Lower leg skin (tissue), 4 donors: ENCODE measurements at regions not wholly inside any gene's neighbourhood (a gene's known extent, or its start where the extent isn't known, plus 50 kb on each side); places are given as distances from the start of the nearest gene placed in this dataset.
A peak's percentile ranks its signal among the peaks of the same experiment; 100 is the strongest.

Experiments
- DNase-seq, 2 donors: peaks; one replicate each; pipeline ENCODE4 v3.0.0-alpha.2; 2019; ENCODE audit warnings: low spot score in 2 of 2
- H3K4me3 ChIP-seq: fragments of 200-600 bp; sonication (generic); 2 replicates; pipeline ENCODE4 v1.5.1; 2017; ENCODE audit warnings: mild to moderate bottlenecking, low read depth; ENCODE audit not compliant: poor library complexity, severe bottlenecking
- CTCF ChIP-seq, 3 donors: fragments of 450-650 bp; IDR thresholded peaks; one replicate each; pipeline ENCODE4 v1.5.1; 2016; ENCODE audit warnings: antibody characterized with exemption in 3 of 3, mild to moderate bottlenecking in 3 of 3, moderate library complexity in 2 of 3
- POLR2A ChIP-seq, 2 donors: fragments of 450-650 bp; IDR thresholded peaks; one replicate each; pipeline ENCODE4 v1.6.1; 2016 to 2017; ENCODE audit warnings: antibody characterized with exemption in 2 of 2, mild to moderate bottlenecking in 1 of 2, moderate library complexity in 1 of 2
- WGBS, 2 donors: methylation state at CpG; one replicate each; pipeline ENCODE4 v1.1.5; 2018; 5-methylcytosine and 5-hydroxymethylcytosine counted together
- intact Hi-C: fragments of 100-400 bp; cut with DNase I; formaldehyde crosslinking; loops from one replicate; pipeline ENCODE4 v1.15.0; 2023; ENCODE audit warnings: low total_unique reads

- peak in 1 of 2 donors; percentile 76 for DNase-seq
- intact Hi-C loops: no loop called here
- TF ChIP-seq POLR2A (IDR thresholded peaks at IDR 0.05): no peak
- no peak for TF ChIP-seq CTCF (IDR thresholded peaks at IDR 0.05)
- no peak overlapping the region for H3K4me3 ChIP-seq
- 90% methylated on average over 7 of the region's 7 CpGs for WGBS, 2 donors
These were observed 295.0 kb downstream of the TCERG1L start for GRCh38 chr10:131016556-131016955.

- 85 to 93% methylated on average over 9 of the region's 9 CpGs for WGBS, 2 donors
- DNase-seq: peak in 1 of 2 donors; percentile 70
These were observed 293.8 kb downstream of the TCERG1L start for GRCh38 chr10:131017566-131018285.

GRCh38 chr10:131018886-131019500 lies 292.5 kb downstream of the TCERG1L start:
- no peak overlapping the region for H3K4me3 ChIP-seq
- no peak for TF ChIP-seq POLR2A (IDR thresholded peaks at IDR 0.05)
- no peak for TF ChIP-seq CTCF (IDR thresholded peaks at IDR 0.05)
- 78 to 83% methylated on average over 14 of the region's 14 CpGs for WGBS, 2 donors
- intact Hi-C loops: no loop called here
- peak in 1 of 2 donors; percentile 74 for DNase-seq

More at GRCh38 chr10:131017566-131018285, 293.8 kb downstream of the TCERG1L start:
- TF ChIP-seq CTCF (IDR thresholded peaks at IDR 0.05): no peak
- TF ChIP-seq POLR2A (IDR thresholded peaks at IDR 0.05): no peak
- intact Hi-C loops: no loop called here
- no peak overlapping the region for H3K4me3 ChIP-seq

- WGBS, 2 donors: 78 to 84% methylated on average over 10 to 11 of the region's 11 CpGs
- intact Hi-C loops: no loop called here
- DNase-seq: peak in 1 of 2 donors; percentile 74
- no peak for TF ChIP-seq CTCF (IDR thresholded peaks at IDR 0.05)
- TF ChIP-seq POLR2A (IDR thresholded peaks at IDR 0.05): no peak
- H3K4me3 ChIP-seq: no peak overlapping the region
These were observed 291.8 kb downstream of the TCERG1L start for GRCh38 chr10:131019696-131020095.

GRCh38 chr10:131020775-131021174 lies 290.7 kb downstream of the TCERG1L start:
- peak in 1 of 2 donors; percentile 53 for DNase-seq
- intact Hi-C loops: no loop called here
- H3K4me3 ChIP-seq: no peak overlapping the region
- TF ChIP-seq POLR2A (IDR thresholded peaks at IDR 0.05) (no peak), CTCF (IDR thresholded peaks at IDR 0.05) (no peak)
- WGBS, 2 donors: 83% methylated on average over 7 of the region's 7 CpGs
